Muscle layer of duodenum (tissue), 2 donors: ENCODE measurements at regions not wholly inside any gene's neighbourhood (a gene's known extent, or its start where the extent isn't known, plus 50 kb on each side); places are given as distances from the start of the nearest gene placed in this dataset.
"Not testable (repeated sequence)": the region's sequence is repeated elsewhere in the genome, so short reads cannot be mapped to it uniquely, and the experiment has no call there.

ENCODE experiments used
- H3K27ac ChIP-seq: one replicate; pipeline ENCODE4 v1.7.0; 2013; ENCODE audit warnings: mild to moderate bottlenecking, low read length
- H3K27me3 ChIP-seq: one replicate; pipeline ENCODE4 v1.7.0; 2013; ENCODE audit warnings: low read depth, mild to moderate bottlenecking, control low read depth, low read length
- H3K36me3 ChIP-seq, 2 donors: one replicate each; pipeline ENCODE4 v1.7.0; 2013; ENCODE audit warnings: low read length in 2 of 2, control low read depth in 1 of 2, mild to moderate bottlenecking in 1 of 2; ENCODE audit not compliant: insufficient read depth in 2 of 2, control insufficient read depth in 1 of 2
- H3K4me1 ChIP-seq, 2 donors: one replicate each; pipeline ENCODE4 v1.7.0; 2013; ENCODE audit warnings: low read length in 2 of 2, mild to moderate bottlenecking in 2 of 2, control low read depth in 1 of 2, moderate library complexity in 1 of 2; ENCODE audit not compliant: insufficient read depth in 2 of 2, control insufficient read depth in 1 of 2
- H3K4me3 ChIP-seq, 2 donors: one replicate each; pipeline ENCODE4 v1.7.0; 2013; ENCODE audit warnings: low read length in 2 of 2, low read depth in 1 of 2, mild to moderate bottlenecking in 1 of 2
- H3K9me3 ChIP-seq, 2 donors: one replicate each; pipeline ENCODE4 v1.7.0; 2013; ENCODE audit warnings: low read length in 2 of 2, control low read depth in 1 of 2, mild to moderate bottlenecking in 1 of 2; ENCODE audit not compliant: control insufficient read depth in 1 of 2
- donor health status: healthy.

DNA sequence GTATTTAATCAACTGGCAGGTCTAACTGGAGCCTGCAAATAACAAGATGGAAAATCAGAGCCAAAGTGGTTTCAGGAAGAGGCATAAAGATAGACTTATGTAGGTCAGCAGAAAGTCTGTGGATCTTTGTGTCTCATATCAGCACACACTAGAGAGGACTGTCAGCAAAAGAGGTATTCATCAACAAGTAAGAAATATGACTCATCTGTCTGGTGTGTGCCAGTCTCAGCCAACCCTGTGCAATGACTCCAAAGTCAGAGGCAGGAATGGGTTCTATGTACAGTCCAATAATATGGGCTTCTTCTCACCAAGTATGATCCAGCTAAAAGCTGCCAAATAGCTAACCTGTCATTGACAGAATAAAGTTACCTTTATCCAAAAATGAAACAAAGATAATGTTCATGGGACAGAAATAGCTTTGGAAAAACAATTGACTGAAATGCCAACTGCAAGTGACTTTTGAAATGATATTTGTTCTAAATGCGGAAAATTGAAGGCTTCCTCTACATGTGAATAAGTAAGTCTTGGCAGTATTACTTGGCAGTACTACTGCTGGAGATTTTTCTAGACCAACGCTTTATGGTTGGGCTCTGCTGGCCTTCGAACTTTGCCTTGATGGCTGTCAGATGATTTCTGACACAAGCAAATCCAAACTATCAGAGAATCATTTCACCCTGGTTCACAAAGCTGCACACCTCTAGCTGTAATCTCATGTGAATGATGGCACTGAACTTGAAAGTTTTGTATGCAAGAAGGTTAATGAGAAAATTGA, 272.3 kb upstream of the SEMA3C start:
- H3K36me3 ChIP-seq: no peaks in the 10 kb centered on the region
- no peaks in the 10 kb centered on the region for H3K4me1 ChIP-seq
- H3K9me3 ChIP-seq: no peaks in the 10 kb centered on the region
- H3K27ac ChIP-seq: no peak overlapping the region
- H3K4me3 ChIP-seq: no peak overlapping the region
- no peaks in the 10 kb centered on the region for H3K27me3 ChIP-seq

DNA sequence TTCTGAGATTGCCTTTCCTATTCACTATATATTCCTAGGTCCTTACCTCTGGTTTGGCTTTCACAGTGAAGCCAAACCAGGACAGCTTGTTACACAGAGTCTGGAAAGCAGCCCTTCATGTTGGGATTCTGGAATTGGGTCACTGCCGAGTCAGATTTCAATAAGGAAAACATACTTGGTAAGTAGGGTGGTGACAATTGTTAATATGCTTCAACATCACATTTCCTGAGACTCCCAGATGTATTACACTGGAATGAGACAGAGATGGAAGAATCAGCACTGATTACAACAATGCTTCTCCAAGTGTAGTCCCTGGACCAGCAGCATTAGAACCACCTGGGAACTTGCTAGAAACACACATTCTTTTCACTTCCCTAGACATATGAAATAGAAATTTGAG, 268.9 kb upstream of the SEMA3C start:
- Histone ChIP-seq H3K4me1 (no peaks in the 10 kb centered on the region), H3K4me3 (no peak overlapping the region), H3K9me3 (no peaks in the 10 kb centered on the region), H3K27me3 (no peaks in the 10 kb centered on the region), H3K36me3 (no peaks in the 10 kb centered on the region), H3K27ac (no peak overlapping the region)

DNA sequence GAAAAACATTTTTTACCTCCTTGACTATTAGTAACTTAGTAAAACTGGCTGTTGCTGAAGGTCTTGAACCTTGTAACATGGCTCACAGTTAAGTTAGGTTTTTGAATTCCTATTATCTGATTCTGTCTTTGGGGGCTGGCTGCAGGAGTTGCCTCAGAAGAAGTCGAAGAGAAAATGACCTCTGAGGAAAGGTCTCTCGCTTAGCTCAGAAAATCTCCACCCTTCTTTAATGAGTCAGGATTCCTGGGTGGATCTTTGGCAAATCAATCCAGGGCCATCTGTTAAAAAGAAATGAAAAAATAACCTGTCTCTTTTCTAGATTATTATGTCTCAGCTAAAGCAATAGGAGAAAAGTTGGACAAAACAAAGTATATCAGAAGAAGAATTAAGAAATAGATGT, 267.8 kb upstream of the SEMA3C start:
- H3K9me3 ChIP-seq: no peaks in the 10 kb centered on the region
- no peaks in the 10 kb centered on the region for H3K4me1 ChIP-seq
- H3K4me3 ChIP-seq: no peak overlapping the region
- no peaks in the 10 kb centered on the region for H3K27me3 ChIP-seq
- no peak overlapping the region for H3K27ac ChIP-seq
- H3K36me3 ChIP-seq: no peaks in the 10 kb centered on the region

DNA sequence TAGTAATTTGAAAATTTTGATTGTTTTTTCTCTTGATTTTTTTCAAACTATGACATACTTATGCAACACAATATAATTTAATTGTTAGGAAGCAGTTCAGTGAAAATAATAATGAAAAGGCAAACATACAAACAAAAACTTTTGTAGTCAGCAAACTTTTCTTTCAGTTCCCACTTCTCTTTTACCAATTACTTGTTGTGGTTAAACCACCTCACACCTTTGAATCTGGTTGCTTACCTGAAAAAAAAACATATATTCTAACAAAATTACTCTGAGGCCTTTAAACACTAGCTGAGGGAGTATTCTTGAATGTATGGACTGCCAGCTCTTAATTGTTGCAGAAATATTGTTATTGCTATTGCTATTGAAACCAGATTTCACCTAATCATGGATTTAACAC, 266.2 kb upstream of the SEMA3C start:
- H3K9me3 ChIP-seq: no peaks in the 10 kb centered on the region

DNA sequence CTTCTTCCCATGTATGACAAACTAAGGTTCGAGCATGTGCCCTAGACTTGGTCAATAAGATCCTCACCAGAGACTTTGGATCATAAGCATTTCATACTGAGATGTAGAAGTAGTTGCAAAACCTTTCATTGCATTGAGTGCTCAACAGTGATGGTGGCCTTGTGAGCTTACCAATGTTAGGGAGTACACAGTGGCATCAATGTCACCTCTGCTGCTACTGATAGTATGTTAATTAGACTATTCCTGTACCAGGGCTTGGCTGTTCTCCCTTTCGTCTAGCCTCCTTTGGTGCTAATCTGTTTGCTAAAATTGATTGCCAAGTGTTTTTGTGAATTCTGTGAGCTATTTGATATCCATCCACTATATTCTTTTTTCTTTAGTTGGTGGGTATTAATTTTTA, 264.5 kb upstream of the SEMA3C start:
- H3K27me3 ChIP-seq: no peaks in the 10 kb centered on the region
- no peak overlapping the region for H3K4me3 ChIP-seq
- H3K27ac ChIP-seq: no peak overlapping the region
- H3K9me3 ChIP-seq: no peaks in the 10 kb centered on the region
- H3K36me3 ChIP-seq: no peaks in the 10 kb centered on the region
- no peaks in the 10 kb centered on the region for H3K4me1 ChIP-seq

More for the DNA sequence above, 266.2 kb upstream of the SEMA3C start:
- Histone ChIP-seq H3K27me3 (no peaks in the 10 kb centered on the region), H3K4me3 (no peak overlapping the region), H3K4me1 (no peaks in the 10 kb centered on the region), H3K36me3 (no peaks in the 10 kb centered on the region), H3K27ac (no peak overlapping the region)

DNA sequence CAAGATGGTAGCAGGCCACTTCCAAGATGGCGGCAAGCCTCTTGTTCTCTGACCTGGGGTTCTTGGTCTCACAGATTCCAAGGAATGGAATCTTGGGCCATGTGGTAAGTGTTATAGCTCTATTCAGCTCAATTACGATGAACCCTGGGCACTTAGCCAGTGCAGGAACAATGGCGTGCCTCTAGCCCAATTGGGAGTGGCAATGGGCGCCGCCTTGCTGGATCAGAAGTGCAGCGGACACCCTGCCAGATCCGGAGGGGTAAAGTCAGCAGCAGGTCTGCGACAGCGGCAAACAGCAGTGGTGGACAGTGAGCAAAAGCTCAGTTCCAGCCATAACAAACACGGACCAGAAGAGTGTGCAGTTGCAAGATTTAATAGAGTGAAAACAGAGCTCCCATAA, 263.2 kb upstream of the SEMA3C start:
- not testable (repeated sequence) for H3K27me3 ChIP-seq, H3K36me3 ChIP-seq, H3K4me1 ChIP-seq, H3K4me3 ChIP-seq, H3K9me3 ChIP-seq, H3K27ac ChIP-seq

DNA sequence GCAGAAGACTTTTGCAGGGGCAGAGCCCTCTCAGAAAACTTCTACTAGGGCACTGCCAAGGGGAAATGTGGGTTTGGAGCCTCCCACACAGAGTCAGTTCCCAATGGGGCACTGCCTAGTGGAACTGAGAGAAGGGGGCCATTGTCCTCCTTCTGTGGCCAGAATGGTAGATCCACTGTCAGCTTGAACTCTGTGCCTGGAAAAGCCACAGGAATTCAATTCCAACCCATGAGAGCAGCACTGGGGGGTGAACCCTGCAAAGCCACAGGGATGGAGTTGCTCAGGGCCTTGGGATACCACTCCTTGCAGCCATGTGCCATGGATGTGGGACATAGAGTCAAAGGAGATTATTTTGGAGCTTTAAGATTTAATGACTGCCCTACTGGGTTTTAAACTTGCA, 262.2 kb upstream of the SEMA3C start:
- Histone ChIP-seq H3K4me3 (no peak overlapping the region), H3K27ac (no peak overlapping the region), H3K9me3 (no peaks in the 10 kb centered on the region), H3K27me3 (no peaks in the 10 kb centered on the region), H3K4me1 (no peaks in the 10 kb centered on the region), H3K36me3 (no peaks in the 10 kb centered on the region)

DNA sequence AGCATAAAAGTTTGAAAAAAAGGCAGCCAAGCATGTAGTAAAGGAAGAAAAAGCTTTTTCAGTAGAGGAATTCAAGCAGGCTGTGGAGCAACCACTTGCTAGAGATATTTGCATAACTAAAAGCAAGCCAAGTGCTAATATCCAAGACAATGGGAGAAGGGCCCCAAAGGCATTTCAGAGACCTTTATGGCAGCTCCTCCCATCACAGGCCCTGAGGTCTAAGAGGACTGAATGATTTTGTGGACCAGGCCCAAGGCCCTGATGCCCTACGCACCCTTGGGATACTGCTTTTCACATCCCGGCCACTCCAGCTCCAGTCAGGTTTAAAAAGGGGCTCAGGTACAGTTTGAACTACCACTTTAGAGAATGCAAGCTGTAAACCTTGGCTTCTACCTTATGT, 261.7 kb upstream of the SEMA3C start:
- no peaks in the 10 kb centered on the region for H3K4me1 ChIP-seq
- no peaks in the 10 kb centered on the region for H3K36me3 ChIP-seq
- H3K27me3 ChIP-seq: no peaks in the 10 kb centered on the region

DNA sequence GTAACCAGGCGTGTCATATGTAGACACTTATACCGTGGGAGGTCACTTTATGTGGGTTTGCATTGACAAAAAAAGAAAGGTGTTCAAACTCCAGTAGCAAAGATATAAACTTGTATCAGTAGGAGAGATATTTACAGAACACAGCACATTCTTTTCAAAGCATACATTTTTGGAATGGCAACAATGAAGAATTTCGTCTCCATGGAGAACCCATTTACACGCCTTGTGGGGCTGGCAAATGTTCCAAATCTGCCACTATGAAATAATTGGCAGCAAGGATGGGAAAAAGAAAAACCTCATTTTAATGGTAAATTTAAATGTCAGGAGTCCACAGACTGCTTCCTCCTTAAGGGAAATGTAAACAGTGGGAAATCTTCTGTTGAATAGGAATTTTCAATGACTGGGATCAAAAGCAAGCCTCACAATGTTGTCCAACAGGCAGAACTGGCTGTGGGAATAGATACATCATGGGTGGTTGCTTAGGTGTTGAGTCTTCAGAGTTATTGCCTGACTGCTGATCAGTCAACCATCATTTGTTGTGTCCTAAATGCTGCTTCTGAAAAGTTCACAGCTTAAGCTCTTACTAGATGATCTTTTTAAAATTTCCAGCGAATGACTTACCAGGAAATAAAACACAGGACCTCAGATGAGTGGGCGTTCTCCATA, 256.6 kb upstream of the SEMA3C start:
- H3K4me1 ChIP-seq: no peaks in the 10 kb centered on the region
- H3K36me3 ChIP-seq: no peaks in the 10 kb centered on the region
- no peak overlapping the region for H3K4me3 ChIP-seq
- H3K9me3 ChIP-seq: no peaks in the 10 kb centered on the region
- no peaks in the 10 kb centered on the region for H3K27me3 ChIP-seq
- H3K27ac ChIP-seq: no peak overlapping the region

More for the DNA sequence above, 261.7 kb upstream of the SEMA3C start:
- H3K27ac ChIP-seq: no peak overlapping the region
- H3K9me3 ChIP-seq: no peaks in the 10 kb centered on the region
- H3K4me3 ChIP-seq: no peak overlapping the region

DNA sequence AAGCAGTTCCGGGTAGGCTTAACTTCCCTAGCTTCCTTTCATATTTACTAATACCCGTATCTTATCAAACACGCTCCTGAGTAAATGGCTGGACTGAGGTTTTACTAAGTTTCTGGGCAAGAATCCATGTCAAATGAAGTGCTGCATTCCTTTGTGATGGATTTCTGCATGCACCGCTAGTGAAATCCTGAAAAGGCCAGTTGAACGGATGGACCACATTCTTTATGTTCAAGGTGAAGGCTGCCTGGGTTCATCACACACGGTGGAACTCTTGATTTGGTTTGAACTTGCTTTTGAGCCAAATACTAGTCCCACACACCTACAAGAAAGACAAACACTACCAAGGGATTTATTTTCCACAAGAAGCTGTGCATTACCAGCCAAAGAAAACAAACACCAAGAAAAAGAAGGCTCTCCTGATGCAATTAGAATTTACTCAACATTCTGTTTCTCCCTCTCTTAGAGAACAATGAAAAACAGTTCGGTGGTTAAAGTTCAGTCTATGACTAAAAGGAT, 255.0 kb upstream of the SEMA3C start:
- Histone ChIP-seq H3K4me1 (no peaks in the 10 kb centered on the region), H3K4me3 (no peak overlapping the region), H3K9me3 (no peaks in the 10 kb centered on the region), H3K36me3 (no peaks in the 10 kb centered on the region), H3K27ac (no peak overlapping the region), H3K27me3 (no peaks in the 10 kb centered on the region)

DNA sequence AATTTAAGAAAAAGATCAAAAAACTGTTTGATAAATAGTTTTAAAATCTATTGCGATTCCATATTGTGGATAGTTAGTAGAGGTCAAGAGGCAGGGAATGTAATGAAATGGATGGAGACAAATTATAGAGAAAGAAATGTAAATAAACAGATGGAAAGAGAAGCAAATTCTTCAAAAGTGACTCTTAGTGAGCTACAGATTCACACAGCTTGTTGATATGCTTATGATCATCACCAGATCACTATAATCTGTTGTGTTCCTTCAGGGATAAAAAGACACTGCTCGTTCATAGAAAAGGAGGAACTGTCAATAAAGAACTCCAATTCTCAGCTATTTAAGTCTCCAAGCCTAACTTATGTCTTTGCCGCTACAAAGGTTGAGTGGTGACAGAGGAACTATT, 251.4 kb upstream of the SEMA3C start:
- no peaks in the 10 kb centered on the region for H3K9me3 ChIP-seq
- no peaks in the 10 kb centered on the region for H3K4me1 ChIP-seq
- H3K27ac ChIP-seq: no peak overlapping the region
- H3K36me3 ChIP-seq: no peaks in the 10 kb centered on the region
- H3K4me3 ChIP-seq: no peak overlapping the region
- no peaks in the 10 kb centered on the region for H3K27me3 ChIP-seq
